CD14-positive monocyte (primary cell): ENCODE measurements at regions not wholly inside any gene's neighbourhood (a gene's known extent, or its start where the extent isn't known, plus 50 kb on each side); places are given as distances from the start of the nearest gene placed in this dataset.

ENCODE experiments used
- DNase-seq, 3 donors: peaks; one replicate each; pipeline ENCODE4 v3.0.0-alpha.2; 2011 to 2022
- H2AFZ ChIP-seq: 2 replicates; pipeline ENCODE4 v1.6.0; 2012; ENCODE audit warnings: mild to moderate bottlenecking, low read depth, low read length, inconsistent platforms; ENCODE audit not compliant: insufficient read depth, poor library complexity, severe bottlenecking
- H3K27ac ChIP-seq, 2 donors: 1 replicate in 1 of 2; 2 replicates in 1 of 2; pipeline ENCODE4 v1.5.1; 2012 to 2013; ENCODE audit warnings: low read length in 2 of 2, control low read depth in 1 of 2, inconsistent platforms in 1 of 2, low read depth in 1 of 2, mild to moderate bottlenecking in 1 of 2
- H3K27me3 ChIP-seq, 2 donors: one replicate each; pipeline versions ENCODE4 v1.6.0 to v1.6.1; 2011 to 2013; ENCODE audit warnings: low read length in 2 of 2; ENCODE audit not compliant: control insufficient read depth in 2 of 2, insufficient read depth in 2 of 2
- H3K36me3 ChIP-seq, 2 donors: replicated peaks in 1 of 2; 1 replicate in 1 of 2; 2 replicates in 1 of 2; pipeline versions ENCODE4 v1.5.1 to v1.6.1; 2012 to 2013; ENCODE audit warnings: low read length in 2 of 2, control low read depth in 1 of 2, inconsistent platforms in 1 of 2, mild to moderate bottlenecking in 1 of 2; ENCODE audit not compliant: insufficient read depth in 2 of 2, control insufficient read depth in 1 of 2
- H3K4me1 ChIP-seq, 2 donors: 1 replicate in 1 of 2; 2 replicates in 1 of 2; pipeline versions ENCODE4 v1.5.1 to v1.6.1; 2012 to 2013; ENCODE audit warnings: low read length in 2 of 2, control low read depth in 1 of 2, inconsistent platforms in 1 of 2, mild to moderate bottlenecking in 1 of 2, moderate library complexity in 1 of 2; ENCODE audit not compliant: insufficient read depth in 2 of 2, control insufficient read depth in 1 of 2
- H3K4me2 ChIP-seq: replicated peaks from 2 replicates; pipeline ENCODE3; 2012; ENCODE audit warnings: low read length, moderate library complexity, mild to moderate bottlenecking; ENCODE audit not compliant: poor library complexity, severe bottlenecking; ENCODE audit errors: extremely low read depth
- H3K4me3 ChIP-seq, 3 experiments: fragments of 200-600 bp in 1 of 3; sonication (generic) in 1 of 3; replicated peaks in 1 of 3; 1 replicate in 2 of 3; 2 replicates in 1 of 3; pipeline ENCODE4 v1.5.1; 2011 to 2013; ENCODE audit warnings: low read length in 3 of 3, mild to moderate bottlenecking in 3 of 3, control low read depth in 2 of 3, low read depth in 2 of 3, inconsistent platforms in 1 of 3, moderate library complexity in 1 of 3
- H3K79me2 ChIP-seq: 2 replicates; pipeline ENCODE4 v1.6.0; 2012; ENCODE audit warnings: mild to moderate bottlenecking, control low read depth, inconsistent platforms, low read length, moderate library complexity; ENCODE audit not compliant: insufficient read depth
- H3K9ac ChIP-seq: 2 replicates; pipeline ENCODE4 v1.6.0; 2017; ENCODE audit warnings: low read length, mild to moderate bottlenecking; ENCODE audit not compliant: insufficient read depth, poor library complexity, severe bottlenecking
- H3K9me3 ChIP-seq, 2 donors: replicated peaks in 1 of 2; 1 replicate in 1 of 2; 2 replicates in 1 of 2; pipeline versions ENCODE4 v1.5.1 to v1.6.1; 2012 to 2013; ENCODE audit warnings: low read length in 2 of 2, control low read depth in 1 of 2; ENCODE audit not compliant: control insufficient read depth in 1 of 2, insufficient read depth in 1 of 2
- H4K20me1 ChIP-seq: 2 replicates; pipeline ENCODE4 v1.6.0; 2012; ENCODE audit warnings: mild to moderate bottlenecking, low read length, control low read depth, moderate library complexity; ENCODE audit not compliant: insufficient read depth
- H3K27ac Mint-ChIP-seq, 7 donors: one replicate each; pipeline ENCODE4 v1.8.0; 2020; ENCODE audit warnings: mild to moderate bottlenecking in 7 of 7, mixed read lengths in 7 of 7, moderate library complexity in 6 of 7, inconsistent platforms in 2 of 7
- H3K27me3 Mint-ChIP-seq, 3 donors: one replicate each; pipeline ENCODE4 v1.8.0; 2021 to 2022; ENCODE audit warnings: low read depth in 3 of 3, mild to moderate bottlenecking in 3 of 3, mixed read lengths in 3 of 3, moderate library complexity in 3 of 3, inconsistent platforms in 1 of 3
- H3K36me3 Mint-ChIP-seq, 2 donors: one replicate each; pipeline ENCODE4 v1.8.0; 2020; ENCODE audit warnings: mixed read lengths in 2 of 2, inconsistent platforms in 1 of 2, mild to moderate bottlenecking in 1 of 2
- H3K4me1 Mint-ChIP-seq: one replicate; pipeline ENCODE4 v1.8.0; 2020; ENCODE audit warnings: mild to moderate bottlenecking, mixed read lengths
- H3K4me3 Mint-ChIP-seq, 2 donors: one replicate each; pipeline ENCODE4 v1.8.0; 2020; ENCODE audit warnings: mild to moderate bottlenecking in 2 of 2, mixed read lengths in 2 of 2, moderate library complexity in 1 of 2
- H3K9me3 Mint-ChIP-seq, 7 donors: one replicate each; pipeline ENCODE4 v1.8.0; 2020 to 2022; ENCODE audit warnings: mixed read lengths in 7 of 7, mild to moderate bottlenecking in 6 of 7, moderate library complexity in 6 of 7, inconsistent platforms in 2 of 7
- CTCF ChIP-seq: fragments of 200-600 bp; IDR thresholded peaks from one replicate; pipeline ENCODE4 v1.8.0; 2022; ENCODE audit warnings: antibody characterized with exemption, mild to moderate bottlenecking
- WGBS: methylation state at CpG from one replicate; pipeline ENCODE4 v1.1.5; 2013; ENCODE audit warnings: missing lambda C conversion rate; ENCODE audit not compliant: insufficient coverage; 5-methylcytosine and 5-hydroxymethylcytosine counted together
- intact Hi-C, 2 donors: fragments of 100-400 bp; cut with micrococcal nuclease; formaldehyde crosslinking; loops; one replicate each; pipeline versions ENCODE4 v1.15.0 to v1.15.1; 2023

GRCh38 chr1:29490204-29490934 lies 254.0 kb downstream of the PTPRU start:
- no peaks in the 10 kb centered on the region for H3K4me1 Mint-ChIP-seq
- Histone ChIP-seq H3K4me3 (no peak overlapping the region), H3K9me3 (no peaks in the 10 kb centered on the region), H2AFZ (no peak overlapping the region), H4K20me1 (no peaks in the 10 kb centered on the region), H3K4me2 (no peak overlapping the region), H3K79me2 (no peaks in the 10 kb centered on the region), H3K4me1 (no peaks in the 10 kb centered on the region), H3K9ac (no peak overlapping the region), H3K36me3 (no peaks in the 10 kb centered on the region), H3K27ac (no peak overlapping the region), H3K27me3 (no peaks in the 10 kb centered on the region)
- DNase-seq: no peak
- peaks cover 0 to 8% (median 5%) of the 10 kb centered on the region in 3 donors for H3K27me3 Mint-ChIP-seq
- no peaks in the 10 kb centered on the region for H3K36me3 Mint-ChIP-seq
- no peak for TF ChIP-seq CTCF
- no peak overlapping the region for H3K4me3 Mint-ChIP-seq
- intact Hi-C loops: no loop called here
- H3K9me3 Mint-ChIP-seq: peaks cover 0 to 2% (median 0%) of the 10 kb centered on the region in 7 donors
- H3K27ac Mint-ChIP-seq: peak overlapping the region in 2 of 7 donors; percentile 48 to 61
- 64% methylated on average over 7 of the region's 11 CpGs for WGBS

GRCh38 chr1:29489471-29489870 lies 253.1 kb downstream of the PTPRU start:
- H3K27me3 Mint-ChIP-seq: peaks cover 0 to 8% (median 5%) of the 10 kb centered on the region in 3 donors
- Histone ChIP-seq H3K27ac (no peak overlapping the region), H3K4me2 (no peak overlapping the region), H3K27me3 (no peaks in the 10 kb centered on the region), H2AFZ (no peak overlapping the region), H3K4me3 (no peak overlapping the region), H3K9me3 (no peaks in the 10 kb centered on the region), H3K36me3 (no peaks in the 10 kb centered on the region), H4K20me1 (no peaks in the 10 kb centered on the region), H3K79me2 (no peaks in the 10 kb centered on the region), H3K9ac (no peak overlapping the region), H3K4me1 (no peaks in the 10 kb centered on the region)
- TF ChIP-seq CTCF: no peak
- no peak overlapping the region for H3K4me3 Mint-ChIP-seq
- peak overlapping the region in 1 of 7 donors; percentile 31 for H3K27ac Mint-ChIP-seq
- H3K36me3 Mint-ChIP-seq: no peaks in the 10 kb centered on the region
- 96% methylated on average over 4 of the region's 5 CpGs for WGBS
- intact Hi-C loops: no loop called here
- peaks cover 0 to 2% (median 0%) of the 10 kb centered on the region in 7 donors for H3K9me3 Mint-ChIP-seq
- DNase-seq: no peak
- no peaks in the 10 kb centered on the region for H3K4me1 Mint-ChIP-seq
